GM20000 (cell line): ENCODE measurements at regions not wholly inside any gene's neighbourhood (a gene's known extent, or its start where the extent isn't known, plus 50 kb on each side); places are given as distances from the start of the nearest gene placed in this dataset.

Source experiments
- DNase-seq: peaks from one replicate; pipeline ENCODE4 v3.0.0; 2012; ENCODE audit warnings: low spot score
- TF ChIP-seq, protein P1 (sequence below): IDR thresholded peaks from 2 replicates; pipeline ENCODE4 v1.5.1; 2012; ENCODE audit warnings: mild to moderate bottlenecking, control low read depth; ENCODE audit errors: extremely low read depth, missing control alignments

DNA sequence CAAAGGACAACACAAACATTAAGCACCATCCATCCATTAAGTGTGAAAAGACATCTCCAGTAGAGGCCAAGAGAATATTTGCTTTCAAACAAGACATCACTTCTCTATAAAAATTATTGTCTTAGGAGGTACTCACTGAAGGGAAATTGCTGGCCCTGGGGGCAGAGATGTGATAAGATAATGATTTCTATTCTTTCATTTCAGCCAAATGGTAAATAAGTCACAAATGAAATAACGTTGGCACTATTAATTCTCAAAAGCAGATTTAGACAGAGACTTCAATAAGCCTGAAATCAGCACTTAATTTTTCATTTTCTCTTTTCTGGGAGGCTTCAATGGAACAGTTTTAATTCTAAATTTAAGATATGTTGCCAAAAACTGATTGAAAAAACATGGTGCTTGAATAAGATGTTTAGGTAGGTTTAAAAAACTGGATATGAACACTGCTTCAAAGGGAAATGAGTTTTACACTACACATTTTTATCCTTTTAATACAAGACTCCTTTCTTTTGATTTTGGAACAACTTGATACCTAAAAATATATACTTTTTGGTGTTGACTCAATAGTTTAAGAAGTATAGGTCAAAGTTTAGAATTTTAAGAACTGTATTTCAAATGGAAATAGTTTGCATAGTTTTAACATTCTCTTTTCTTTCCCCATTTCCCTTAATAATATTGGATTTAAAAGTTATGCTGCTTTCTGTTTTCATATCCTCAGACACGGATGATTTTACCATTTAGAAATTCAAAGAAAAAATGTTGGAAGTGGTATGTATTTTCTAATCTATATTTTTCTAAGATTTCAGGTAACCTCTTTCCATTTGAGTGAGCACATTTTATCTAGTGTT lies 204.0 kb downstream of the AHR start:
- DNase-seq = no peak
- TF ChIP-seq, protein P1, sequence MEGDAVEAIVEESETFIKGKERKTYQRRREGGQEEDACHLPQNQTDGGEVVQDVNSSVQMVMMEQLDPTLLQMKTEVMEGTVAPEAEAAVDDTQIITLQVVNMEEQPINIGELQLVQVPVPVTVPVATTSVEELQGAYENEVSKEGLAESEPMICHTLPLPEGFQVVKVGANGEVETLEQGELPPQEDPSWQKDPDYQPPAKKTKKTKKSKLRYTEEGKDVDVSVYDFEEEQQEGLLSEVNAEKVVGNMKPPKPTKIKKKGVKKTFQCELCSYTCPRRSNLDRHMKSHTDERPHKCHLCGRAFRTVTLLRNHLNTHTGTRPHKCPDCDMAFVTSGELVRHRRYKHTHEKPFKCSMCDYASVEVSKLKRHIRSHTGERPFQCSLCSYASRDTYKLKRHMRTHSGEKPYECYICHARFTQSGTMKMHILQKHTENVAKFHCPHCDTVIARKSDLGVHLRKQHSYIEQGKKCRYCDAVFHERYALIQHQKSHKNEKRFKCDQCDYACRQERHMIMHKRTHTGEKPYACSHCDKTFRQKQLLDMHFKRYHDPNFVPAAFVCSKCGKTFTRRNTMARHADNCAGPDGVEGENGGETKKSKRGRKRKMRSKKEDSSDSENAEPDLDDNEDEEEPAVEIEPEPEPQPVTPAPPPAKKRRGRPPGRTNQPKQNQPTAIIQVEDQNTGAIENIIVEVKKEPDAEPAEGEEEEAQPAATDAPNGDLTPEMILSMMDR = no peak

DNA sequence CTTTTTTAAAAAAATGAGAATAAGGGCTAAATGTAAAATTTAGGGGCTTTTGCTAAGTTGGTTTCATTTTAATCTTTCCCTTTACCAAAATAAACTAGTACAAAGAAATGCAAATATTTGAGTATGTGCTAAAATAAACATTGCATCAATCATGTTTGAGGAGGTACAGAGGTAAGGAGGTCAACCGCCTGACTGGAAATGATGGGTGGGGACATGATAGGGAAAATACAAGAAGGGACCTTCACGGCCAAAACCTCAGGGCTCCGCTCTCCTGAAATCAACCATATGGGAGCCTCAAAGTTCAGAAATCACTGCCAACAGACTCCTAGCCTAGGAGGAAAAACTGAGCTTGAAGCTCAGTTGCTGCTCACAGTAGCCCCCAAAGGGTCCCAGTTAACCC lies 207.6 kb downstream of the AHR start:
- TF ChIP-seq, protein P1 = no peak
- peak; percentile 32 for DNase-seq

GRCh38 chr7:17506596-17506995 lies 208.1 kb downstream of the AHR start:
- DNase-seq = no peak
- TF ChIP-seq, protein P1 = no peak

DNA sequence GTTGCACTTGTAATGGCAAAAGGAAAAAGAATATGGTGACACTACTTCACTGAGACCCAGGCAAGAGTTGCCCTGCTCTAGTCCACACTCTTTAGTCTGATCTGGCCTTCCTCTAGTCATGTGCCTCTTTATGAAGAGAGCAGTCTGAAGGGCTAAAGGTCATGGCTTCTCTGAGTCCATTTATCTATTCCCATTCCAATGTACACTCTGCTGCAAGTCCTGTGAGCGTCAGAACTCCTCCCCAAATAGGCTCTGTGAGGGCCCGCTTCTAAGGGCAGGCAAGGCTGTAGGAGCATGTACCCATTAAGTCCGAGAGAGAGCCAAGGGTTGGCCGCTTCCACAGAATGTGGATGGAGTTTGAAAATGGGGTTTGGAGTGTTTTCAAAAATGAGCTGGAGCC lies 209.3 kb downstream of the AHR start:
- DNase-seq = no peak
- TF ChIP-seq, protein P1 = no peak

GRCh38 chr7:17512181-17512675 lies 213.8 kb downstream of the AHR start:
- TF ChIP-seq, protein P1 = no peak

GRCh38 chr7:17516771-17517170 lies 218.3 kb downstream of the AHR start:
- TF ChIP-seq, protein P1 = no peak
- DNase-seq = no peak

More at GRCh38 chr7:17512181-17512675, 213.8 kb downstream of the AHR start:
- no peak for DNase-seq

DNA sequence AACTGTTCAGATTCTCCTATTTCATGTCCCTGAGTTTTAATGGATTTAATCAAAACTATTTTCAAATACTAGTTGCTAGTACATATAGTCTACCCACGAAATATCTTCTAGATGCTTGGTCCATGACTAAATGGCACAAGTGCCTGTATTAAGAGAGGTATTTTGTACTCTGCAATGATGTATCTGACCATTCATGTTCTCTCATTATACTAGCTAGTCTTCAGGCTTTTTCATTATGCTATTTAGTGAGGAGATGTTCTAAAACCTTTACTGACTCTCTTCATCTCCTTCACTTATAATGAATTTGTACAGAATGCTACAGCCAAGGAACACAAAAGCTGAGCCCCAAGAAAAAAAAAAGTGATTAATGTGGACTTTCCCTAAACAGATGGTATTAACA lies 222.5 kb downstream of the AHR start:
- TF ChIP-seq, protein P1 = no peak
- no peak for DNase-seq
